Activated T-cell treated with anti-CD3 and anti-CD28 coated beads for 24 hours (primary cell): ENCODE measurements at regions not wholly inside any gene's neighbourhood (a gene's known extent, or its start where the extent isn't known, plus 50 kb on each side); places are given as distances from the start of the nearest gene placed in this dataset.
"Not testable (repeated sequence)": the region's sequence is repeated elsewhere in the genome, so short reads cannot be mapped to it uniquely, and the experiment has no call there.

Experiments
- DNase-seq: peaks from one replicate; pipeline ENCODE4 v3.0.0-alpha.2; 2020; ENCODE audit warnings: low read depth

- DNase-seq, result no peak
Measured at GRCh38 chr2:237196866-237197618, 111.4 kb downstream of the COPS8 start.

- DNase-seq, result no peak
Measured at GRCh38 chr2:237198164-237198855, 112.6 kb downstream of the COPS8 start.

DNA sequence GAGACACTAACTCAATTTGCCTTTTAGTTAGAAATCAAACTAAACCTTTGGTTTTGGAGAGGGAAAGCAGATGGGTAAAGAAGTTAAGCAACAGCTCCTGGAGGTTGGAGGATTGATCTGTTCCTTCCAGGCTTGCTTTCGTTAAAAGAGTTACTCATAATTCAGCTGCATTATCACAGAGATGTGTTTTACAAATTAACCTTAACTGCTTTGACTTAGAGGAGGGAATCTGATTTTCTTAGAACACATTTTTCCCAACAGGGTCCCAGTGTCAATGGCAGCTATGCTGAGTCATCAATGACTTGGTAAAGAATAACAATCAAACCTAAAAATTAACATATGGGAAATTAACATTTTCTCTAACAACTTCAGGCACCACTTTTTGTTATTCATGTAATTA is 113.4 kb downstream of the COPS8 start:
- DNase-seq, result no peak

- DNase-seq, result no peak
Measured at GRCh38 chr2:237199577-237199976, 113.9 kb downstream of the COPS8 start.

DNA sequence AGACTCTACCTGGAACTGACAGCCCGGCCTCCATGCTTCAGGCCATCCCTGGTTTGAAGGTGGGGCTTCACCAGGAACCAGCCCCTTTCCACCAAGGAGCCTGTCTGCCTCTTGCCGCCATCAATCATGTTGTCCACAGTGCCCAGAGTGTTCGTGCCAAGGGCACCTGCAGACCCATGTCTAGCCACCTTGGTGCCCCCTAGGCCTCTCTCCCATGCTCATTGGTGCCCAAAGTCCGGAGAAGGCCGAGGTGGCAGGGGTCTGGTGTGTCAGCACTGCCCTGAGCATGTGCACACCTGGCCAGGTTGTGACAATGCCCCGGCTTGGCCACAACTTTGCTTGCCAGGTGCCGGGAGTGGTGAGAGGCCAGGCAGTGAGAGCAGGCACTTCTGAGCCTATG is 114.8 kb downstream of the COPS8 start:
- no peak for DNase-seq

DNA sequence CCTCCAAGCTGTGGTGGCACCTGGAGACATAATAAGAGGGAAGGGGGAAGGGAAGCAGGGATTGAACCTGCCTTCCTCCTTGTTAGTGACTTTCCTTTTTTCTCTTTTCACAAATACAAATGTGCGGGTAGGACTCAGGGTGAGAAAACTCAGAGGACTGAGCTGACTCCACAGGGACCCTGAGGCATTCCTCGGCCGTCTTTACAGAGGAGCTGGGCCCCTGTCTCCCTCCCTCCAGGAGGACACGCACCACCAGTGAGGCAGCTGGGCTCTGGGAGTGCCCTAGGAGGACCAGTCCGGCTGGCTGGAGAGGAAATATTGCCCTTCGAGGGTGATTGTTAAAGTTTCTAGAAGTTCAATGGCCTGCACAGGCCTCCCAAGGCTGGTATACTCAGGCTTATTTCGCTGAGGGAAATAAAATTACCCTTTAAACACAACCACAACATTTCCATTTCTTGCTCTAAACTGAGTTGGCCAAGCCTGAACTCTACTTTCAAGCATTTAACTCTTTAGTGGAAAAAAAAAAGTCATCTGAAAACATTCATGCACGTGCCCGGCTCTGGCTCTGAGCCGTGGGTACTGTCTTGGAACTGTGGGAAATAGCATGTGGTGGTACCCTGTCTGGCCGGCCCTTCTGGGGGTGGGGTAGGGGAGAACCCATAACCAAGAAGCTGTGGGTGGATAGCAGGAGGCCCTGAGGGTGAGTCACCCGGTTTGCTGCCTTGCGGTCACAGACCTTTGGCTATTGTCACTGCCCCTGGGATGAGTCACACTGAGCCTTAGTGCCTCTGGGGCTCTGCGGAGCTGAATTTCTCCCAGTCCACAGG is 116.0 kb downstream of the COPS8 start:
- DNase-seq, result no peak

DNA sequence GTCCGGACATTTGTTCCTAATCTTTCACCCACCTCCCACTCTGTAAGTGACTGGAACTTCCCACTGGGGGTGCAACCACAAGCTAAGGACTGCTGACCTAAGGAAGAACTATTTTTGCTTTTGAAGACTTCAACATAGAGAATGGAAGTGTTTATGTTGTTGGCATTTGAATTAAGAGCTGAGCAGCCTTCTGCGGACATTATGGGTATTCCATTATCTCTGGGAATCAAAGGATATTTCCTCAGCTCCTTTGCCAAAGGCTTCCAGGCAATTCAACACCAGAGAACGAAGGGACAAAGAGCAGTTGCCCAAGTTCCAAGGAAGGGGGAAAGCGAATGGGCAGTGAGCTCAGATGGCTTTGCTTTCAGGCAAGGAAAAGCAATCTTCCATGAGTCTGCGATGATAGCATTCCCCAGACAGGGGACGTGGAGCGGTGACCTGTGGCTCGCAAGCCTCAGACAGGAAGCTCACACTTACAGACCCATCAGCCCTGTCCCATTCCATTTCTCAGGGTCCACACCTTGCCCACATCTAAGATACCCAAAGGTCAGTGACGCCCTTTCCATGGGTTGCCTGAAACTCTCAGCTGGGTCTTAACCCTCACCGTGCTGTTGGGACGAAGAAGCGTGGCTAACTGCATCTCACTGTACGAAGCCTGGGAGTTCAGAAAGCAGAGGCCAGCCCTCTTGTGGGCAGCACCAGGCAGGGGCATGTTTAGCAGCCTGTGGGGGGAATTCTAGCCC is 116.8 kb downstream of the COPS8 start:
- no peak for DNase-seq

GRCh38 chr2:237205043-237205541 is 119.4 kb downstream of the COPS8 start:
- DNase-seq, result no peak

DNA sequence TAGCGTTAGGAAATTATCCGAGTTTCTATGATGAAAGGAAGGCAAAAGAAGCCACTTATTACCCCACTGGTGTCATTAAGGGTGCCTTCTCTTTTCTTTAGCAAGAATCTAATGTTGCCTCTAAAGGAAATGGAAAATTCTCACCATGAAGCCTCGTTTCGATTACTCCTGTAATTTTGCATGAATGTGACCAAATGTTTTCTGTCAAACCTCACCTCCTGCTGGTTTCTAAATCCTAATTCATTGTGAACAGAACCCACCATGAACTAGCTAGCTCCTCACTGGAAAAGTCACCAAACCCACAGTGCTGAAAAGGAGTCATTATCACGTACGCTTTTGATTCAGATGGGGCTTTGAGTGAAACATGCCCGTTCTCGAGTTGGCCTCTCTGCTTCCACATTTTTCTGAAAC is 119.9 kb downstream of the COPS8 start:
- no peak for DNase-seq

GRCh38 chr2:237207646-237208045 is 122.0 kb downstream of the COPS8 start:
- DNase-seq, result no peak

DNA sequence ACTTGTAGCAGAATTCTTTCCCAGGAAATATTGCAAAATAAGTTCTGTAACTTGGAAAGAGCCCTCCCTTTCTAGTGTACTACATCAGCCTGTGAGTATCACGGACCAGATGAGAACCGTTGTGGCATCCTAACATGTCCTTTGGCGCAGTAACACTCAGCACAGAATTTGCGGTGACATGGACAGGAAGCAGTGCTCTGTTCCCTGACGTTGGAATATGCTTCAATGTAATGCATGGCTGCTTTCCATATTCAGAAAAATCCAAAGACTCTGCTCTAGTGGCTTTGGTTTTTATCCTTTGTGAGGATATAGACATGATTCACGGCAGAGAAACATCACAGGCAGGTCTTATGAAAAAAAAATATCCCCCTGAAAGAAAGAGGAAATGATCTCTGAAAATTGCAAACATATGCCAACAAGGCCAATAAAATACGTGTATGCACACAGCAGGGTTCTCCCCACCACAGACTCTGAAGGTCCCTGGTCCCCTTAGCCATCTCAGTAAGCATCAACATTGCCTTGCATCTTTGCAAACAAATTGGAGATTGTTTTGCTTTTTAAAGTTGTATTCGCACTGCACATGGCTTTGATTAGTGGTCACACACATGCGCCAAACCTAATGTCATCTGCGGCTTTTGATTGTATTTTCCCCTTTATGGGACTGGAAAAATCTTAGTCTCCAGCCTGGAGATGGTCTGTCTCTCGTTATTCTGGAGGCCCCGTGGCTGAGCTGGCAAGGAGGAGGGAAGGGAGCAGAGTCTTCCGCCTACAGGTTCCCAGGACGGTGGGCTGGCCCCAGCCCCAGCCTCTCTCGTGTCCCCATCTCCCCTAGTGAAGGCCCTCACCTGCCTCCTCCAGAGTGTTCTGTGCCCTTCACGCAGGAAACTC is 122.9 kb downstream of the COPS8 start:
- no peak for DNase-seq

- no peak for DNase-seq
Measured at GRCh38 chr2:237209885-237210284, 124.2 kb downstream of the COPS8 start.

GRCh38 chr2:237210297-237210696 is 124.6 kb downstream of the COPS8 start:
- no peak for DNase-seq

- DNase-seq, result no peak
Measured at GRCh38 chr2:237210763-237211162, 125.1 kb downstream of the COPS8 start.

DNA sequence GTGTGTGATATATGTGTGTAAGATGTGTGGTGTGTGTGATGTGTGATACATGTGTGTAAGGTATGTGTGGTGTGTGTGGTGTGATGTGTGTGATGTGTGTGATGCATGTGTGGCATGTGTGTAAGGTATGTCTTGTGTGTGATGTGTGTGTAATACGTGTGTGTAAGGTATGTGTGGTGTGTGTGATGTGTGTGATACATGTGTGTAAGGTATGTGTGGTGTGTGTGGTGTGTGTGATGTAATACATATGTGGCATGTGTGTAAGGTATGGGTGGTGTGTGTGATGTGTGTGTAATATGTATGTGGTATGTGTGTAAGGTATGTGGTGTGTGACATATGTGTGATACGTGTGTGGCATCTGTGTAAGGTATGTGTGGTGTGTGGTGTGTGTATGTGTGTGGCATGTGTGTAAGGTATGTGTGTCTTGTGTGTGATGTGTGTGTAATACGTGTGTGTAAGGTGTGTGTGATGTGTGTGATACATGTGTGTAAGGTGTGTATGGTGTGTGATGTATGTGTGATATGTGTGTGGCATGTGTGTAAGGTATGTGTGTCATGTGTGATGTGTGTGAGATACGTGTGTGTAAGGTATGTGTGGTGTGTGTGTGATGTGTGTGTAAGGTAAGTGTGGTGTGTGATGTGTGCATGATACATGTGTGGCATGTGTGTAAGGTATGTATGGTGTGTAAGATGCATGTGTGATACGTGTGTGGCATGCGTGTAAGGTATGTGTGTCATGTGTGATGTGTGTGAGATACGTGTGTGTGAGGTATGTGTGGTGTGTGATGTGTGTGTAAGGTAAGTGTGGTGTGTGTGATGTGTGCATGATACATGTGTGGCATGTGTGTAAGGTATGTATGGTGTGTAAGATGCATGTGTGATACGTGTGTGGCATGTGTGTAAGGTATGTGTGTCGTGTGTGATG is 126.9 kb downstream of the COPS8 start:
- not testable (repeated sequence) for DNase-seq

DNA sequence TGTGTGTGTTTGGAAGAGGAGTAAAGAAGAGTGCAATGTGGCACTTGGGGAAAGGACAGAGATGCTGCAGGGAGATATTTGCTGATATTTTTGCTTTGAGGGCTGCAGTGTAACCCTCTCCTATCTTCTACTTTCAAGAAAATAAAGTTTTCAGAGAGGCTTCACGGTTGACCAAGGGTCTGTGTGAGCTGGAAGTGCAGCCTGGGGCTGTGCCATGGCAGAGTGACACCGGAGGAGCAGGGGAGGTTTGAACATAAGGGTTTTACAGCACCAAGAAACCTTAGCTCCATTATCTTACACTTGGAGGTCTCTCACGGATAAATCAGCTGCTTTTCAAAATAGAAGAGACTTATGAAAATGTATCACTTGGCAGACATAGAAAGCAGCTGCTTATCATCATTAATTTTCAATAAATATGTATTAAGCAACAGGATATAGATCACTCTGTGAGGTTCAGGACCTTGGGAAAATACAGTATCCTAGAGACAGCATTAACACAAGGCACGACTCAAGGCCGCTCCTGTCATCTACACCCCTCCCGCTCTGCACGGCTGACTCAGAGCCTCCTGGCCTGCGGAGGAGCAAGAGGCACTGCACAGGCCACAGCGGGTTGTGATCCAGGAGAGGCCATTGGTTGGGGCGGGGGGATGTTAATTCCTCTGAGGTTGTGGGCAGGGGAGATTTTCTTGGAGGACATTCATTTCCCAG is 127.8 kb downstream of the COPS8 start:
- no peak for DNase-seq

- no peak for DNase-seq
Measured at GRCh38 chr2:237214030-237214675, 128.5 kb downstream of the COPS8 start.

DNA sequence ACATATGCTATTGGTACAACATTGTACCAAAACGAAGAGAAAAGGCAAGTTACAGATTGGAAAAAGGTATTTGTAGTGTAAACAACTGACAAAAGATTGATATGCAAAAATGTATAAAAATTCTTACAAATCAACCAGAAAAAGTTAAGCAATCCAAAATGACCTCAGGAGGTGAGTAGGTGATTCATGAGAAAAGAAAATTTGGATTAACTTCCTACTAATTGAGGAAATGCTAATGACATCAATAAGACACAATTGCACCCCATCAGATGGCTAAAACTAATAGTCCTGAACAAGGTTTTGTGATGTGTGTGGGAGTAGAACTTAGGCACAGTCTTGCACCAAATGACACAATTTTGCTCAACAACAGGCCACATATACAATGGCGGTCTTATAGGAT is 129.3 kb downstream of the COPS8 start:
- DNase-seq, result no peak
